HG03558 (cell line): ENCODE measurements at regions not wholly inside any gene's neighbourhood (a gene's known extent, or its start where the extent isn't known, plus 50 kb on each side); places are given as distances from the start of the nearest gene placed in this dataset.

ENCODE experiments used
- ATAC-seq: cut with Tn5 transposase; IDR thresholded peaks from one replicate; pipeline ENCODE4 v1.9.1; 2021; ENCODE audit warnings: moderate number of reproducible peaks; ENCODE audit not compliant: unreplicated experiment; ENCODE audit errors: extremely low read depth

GRCh38 chr2:88296247-88296646, 126.1 kb downstream of the THNSL2 start:
- ATAC-seq: no peak

GRCh38 chr2:88283886-88284592, 113.9 kb downstream of the THNSL2 start:
- no peak for ATAC-seq

GRCh38 chr2:88281302-88282217, 111.4 kb downstream of the THNSL2 start:
- no peak for ATAC-seq

GRCh38 chr2:88269836-88270235, 99.7 kb downstream of the THNSL2 start:
- ATAC-seq: no peak

GRCh38 chr2:88265352-88266303, 95.5 kb downstream of the THNSL2 start:
- no peak for ATAC-seq

GRCh38 chr2:88263861-88264260, 93.7 kb downstream of the THNSL2 start:
- ATAC-seq: no peak

GRCh38 chr2:88261725-88262124, 91.6 kb downstream of the THNSL2 start:
- ATAC-seq: no peak

- no peak for ATAC-seq
These were observed 88.1 kb downstream of the THNSL2 start for GRCh38 chr2:88258208-88258607.

- ATAC-seq: no peak
These were observed 84.4 kb downstream of the THNSL2 start for GRCh38 chr2:88254437-88255091.

- ATAC-seq: no peak
These were observed 83.9 kb downstream of the THNSL2 start for GRCh38 chr2:88253997-88254396.

GRCh38 chr2:88253375-88253774, 83.2 kb downstream of the THNSL2 start:
- no peak for ATAC-seq

- ATAC-seq: no peak
These were observed 82.5 kb downstream of the THNSL2 start for GRCh38 chr2:88252646-88253045.

- ATAC-seq: no peak
These were observed 82.0 kb downstream of the THNSL2 start for GRCh38 chr2:88252111-88252510.

- no peak for ATAC-seq
These were observed 80.3 kb downstream of the THNSL2 start for GRCh38 chr2:88250404-88250803.

- no peak for ATAC-seq
These were observed 78.2 kb downstream of the THNSL2 start for GRCh38 chr2:88248280-88248828.

- no peak for ATAC-seq
These were observed 77.4 kb downstream of the THNSL2 start for GRCh38 chr2:88247531-88247930.

GRCh38 chr2:88245109-88245508, 75.0 kb downstream of the THNSL2 start:
- no peak for ATAC-seq

- no peak for ATAC-seq
These were observed 69.6 kb downstream of the THNSL2 start for GRCh38 chr2:88239781-88240180.

- ATAC-seq: no peak
These were observed 66.5 kb downstream of the THNSL2 start for GRCh38 chr2:88236666-88237065.
